ENCODE measurements at regions not wholly inside any gene's neighbourhood (a gene's known extent, or its start where the extent isn't known, plus 50 kb on each side); places are given as distances from the start of the nearest gene placed in this dataset.
"Not testable (repeated sequence)": the region's sequence is repeated elsewhere in the genome, so short reads cannot be mapped to it uniquely, and the experiment has no call there.

DNA sequence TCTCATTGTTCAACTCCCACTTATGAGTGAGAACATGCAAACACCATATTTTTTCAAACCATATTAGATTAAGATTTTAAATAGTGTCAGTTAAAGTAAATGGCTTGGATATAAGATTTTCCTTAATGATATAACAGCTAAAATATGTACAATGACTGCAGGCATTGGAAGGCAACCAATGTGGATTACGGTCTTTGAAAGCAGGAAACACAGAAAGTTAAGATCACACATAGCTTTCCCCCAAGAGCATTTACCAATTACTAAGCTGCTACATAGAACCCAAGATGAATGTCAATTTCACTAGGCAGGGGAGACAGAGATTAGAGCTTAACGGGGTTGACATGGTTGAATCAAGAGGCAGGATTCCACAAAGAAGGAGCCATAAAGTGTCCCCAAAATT is 173.2 kb upstream of the TRPC4 start:
- DNase-seq = no peak
- no peak for ATAC-seq
- intact Hi-C loops (cut with DNase I) = no loop called here

DNA sequence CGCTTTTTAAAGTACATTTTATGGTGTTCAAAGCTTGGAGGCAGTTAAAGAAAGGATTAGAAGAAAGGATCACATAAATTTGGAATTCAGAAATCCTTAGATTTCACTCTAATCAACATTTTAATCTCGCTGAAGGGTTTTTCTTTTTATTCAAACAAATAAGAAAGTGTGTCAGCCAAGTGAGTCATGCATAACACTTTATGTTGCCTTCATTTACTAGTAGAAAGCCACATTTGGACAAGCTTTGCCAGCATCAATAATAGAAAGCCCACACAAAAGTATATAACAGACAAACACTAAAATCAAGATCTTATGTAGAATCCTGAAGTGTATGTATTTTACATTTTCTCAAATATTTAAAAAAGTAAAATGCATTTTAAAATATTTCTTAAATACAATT is 154.9 kb upstream of the TRPC4 start:
- no peak for ATAC-seq
- intact Hi-C loops (cut with DNase I) = no loop called here
- no peak for DNase-seq

DNA sequence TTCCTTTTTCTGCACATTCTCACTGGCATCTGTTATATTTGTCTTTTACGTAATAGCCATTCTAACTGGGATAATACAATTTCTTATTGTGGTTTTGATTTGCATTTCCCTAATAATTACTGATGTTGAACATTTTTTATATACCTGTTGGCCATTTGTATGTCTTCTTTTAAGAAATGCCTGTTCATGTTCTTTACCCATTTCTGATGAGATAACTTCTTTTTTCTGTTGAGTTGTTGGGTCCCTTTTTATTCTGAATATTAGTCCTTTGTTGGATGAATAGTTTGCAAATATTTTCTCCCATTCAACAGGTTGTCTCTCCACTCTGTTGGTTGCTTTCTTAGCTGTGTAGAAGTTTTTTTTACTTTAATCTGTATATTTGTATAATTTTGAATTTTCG is 147.7 kb upstream of the TRPC4 start:
- intact Hi-C loops (cut with DNase I) = no loop called here
- DNase-seq (no peak), ATAC-seq (no peak)

DNA sequence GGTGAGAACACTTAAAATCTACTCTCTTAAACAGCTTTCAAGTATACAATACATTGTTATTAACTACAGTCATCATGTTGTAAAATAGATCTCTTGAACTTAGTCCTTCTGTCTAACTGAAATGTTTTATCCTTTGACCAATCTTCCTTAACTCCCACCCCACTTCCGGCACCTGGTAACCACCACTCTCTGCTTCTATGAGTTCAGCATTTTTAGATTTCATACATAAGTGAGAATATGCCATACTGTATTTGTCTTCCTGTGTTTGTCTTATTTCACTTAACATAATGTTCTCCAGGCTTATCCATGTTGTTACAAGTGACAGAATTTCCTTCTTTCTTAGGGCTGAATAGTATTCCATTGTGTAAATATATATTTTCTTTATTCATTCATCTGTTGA is 144.1 kb upstream of the TRPC4 start:
- intact Hi-C loops (cut with DNase I) = no loop called here
- no peak for ATAC-seq

DNA sequence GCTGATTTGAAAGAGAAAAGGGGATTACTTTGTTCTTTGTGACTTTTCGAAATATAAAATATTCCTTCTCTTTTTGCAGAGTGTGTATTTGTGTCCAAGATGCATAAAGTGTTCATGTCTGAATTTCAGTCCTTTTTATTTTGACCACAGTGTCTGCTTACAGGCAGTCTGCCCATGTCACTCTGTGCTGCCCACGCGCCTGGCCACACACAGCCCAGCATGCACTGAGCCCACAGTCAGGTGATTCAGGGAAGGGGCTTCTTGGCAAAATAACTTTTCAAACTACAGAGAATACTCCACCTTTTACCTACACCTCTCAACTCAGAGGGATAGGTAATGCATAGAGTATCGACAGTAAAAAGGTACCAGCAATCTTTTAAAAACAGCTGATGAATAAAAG is 142.5 kb upstream of the TRPC4 start:
- DNase-seq = no peak
- intact Hi-C loops (cut with DNase I) = no loop called here
- ATAC-seq = no peak

More for the DNA sequence above, 144.1 kb upstream of the TRPC4 start:
- DNase-seq = no peak

DNA sequence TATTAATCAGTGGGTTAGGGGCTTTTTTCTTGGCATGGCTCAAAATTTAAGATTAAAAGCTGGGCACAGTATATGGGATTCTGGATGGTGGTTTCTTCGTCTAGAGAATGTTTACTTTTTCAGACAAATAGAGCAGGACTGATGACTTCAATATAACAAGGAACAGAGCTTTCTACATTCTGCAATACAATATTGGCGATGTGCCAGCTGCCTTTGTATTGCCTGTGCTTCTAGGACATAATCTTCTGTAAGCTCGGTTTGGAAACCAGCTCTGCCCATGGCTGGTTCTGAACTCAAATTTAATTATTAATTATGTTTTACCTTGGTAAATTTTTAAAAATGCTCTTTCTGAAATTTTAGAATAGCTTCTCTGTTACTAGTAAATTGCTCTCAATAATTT is 139.1 kb upstream of the TRPC4 start:
- DNase-seq (no peak), ATAC-seq (no peak)
- intact Hi-C loops (cut with DNase I) = no loop called here

DNA sequence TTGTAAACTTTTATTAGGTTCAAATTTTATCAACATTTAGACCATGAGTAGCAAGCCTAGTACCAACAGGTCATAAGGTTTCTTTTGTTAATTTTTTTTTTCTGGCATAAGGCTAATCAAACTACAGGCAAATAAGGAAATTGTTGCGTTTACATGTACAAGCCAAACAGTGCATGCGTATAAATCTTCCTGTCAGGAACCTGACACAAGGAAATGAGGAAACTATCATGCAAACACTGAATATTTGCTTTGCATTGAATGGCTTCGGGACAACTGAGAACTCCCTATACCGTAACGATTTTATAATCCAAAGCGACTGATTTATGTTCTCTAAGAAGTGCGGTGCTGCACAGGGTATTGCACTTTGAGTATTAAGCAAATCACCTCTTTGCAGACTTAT is 133.0 kb upstream of the TRPC4 start:
- ATAC-seq (no peak), DNase-seq (no peak)
- intact Hi-C loops (cut with DNase I) = no loop called here

DNA sequence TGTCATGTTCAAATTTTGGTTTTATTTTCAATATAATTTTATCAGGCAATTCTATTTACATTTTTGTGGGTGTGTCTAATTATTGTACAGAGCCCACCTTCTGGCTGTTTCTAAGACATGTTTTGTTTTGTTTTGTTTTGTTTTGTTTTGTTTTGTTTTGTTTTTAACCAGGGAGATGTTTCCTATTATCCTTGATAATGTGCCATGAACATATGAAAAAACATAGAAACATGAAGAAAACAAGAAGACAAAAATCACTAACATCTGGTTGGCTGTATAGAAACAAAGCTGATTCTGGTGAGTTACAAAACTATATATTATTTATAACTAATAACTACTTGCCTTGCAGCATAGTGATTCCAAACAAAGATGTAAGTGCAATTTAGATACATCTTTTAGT is 128.1 kb upstream of the TRPC4 start:
- intact Hi-C loops (cut with DNase I) = no loop called here
- ATAC-seq (no peak), DNase-seq (no peak)

DNA sequence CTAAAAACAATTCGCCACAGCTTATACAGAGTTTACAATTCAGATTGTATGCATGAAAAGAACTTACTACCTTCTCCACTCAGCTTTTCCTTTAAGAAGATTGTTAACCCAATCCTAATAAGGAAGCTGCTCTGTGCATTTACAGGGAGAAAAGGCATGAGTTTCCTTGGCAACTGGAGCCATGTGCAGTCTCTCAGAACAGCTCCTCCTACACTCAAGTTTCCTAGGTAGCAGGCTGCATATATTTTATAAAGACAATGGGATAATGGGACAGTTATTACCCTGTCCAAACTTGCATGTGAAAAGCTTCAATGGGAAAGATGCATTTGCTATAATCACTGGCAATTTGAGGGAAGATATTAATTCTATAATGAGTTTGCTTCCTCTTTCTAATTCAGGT is 125.5 kb upstream of the TRPC4 start:
- DNase-seq (no peak), ATAC-seq (no peak)
- intact Hi-C loops (cut with DNase I) = no loop called here

DNA sequence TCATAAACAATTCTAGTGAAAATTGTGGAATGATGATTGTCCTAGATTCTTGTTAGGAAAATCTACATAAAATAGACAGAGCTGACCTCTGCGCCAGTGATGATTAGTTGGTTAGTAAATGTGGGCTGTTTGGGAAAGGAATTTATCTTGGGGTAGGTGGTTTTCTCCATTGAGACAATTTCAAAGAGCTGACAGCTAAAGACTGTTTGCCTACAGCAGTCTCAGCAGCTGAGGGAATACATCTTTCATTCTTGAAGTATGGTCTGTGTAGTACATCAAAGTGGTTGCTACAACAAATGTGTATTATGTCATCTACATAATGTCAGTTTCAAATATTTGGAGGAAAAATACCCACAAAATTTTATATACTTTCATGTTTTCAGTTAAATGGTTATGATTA is 117.2 kb upstream of the TRPC4 start:
- ATAC-seq (no peak), DNase-seq (no peak)
- intact Hi-C loops (cut with DNase I) = no loop called here

DNA sequence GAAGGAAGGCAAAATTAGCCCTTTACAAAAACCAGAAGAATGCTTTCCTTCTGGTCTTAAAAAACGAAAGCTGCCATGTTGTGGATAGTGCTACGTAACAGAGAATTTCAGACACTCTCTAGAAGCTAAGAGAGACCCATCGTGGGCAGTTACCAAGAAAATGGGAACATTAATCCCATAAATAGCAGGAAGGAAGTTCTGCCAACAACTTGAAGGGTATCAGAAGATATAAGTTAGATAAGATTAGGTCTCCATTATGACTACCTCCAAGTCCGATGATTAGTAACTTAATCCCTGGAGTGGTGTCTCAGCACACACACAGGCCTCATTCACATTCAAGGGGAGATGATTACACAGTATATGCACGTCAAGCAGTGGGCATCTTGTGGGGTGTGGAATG is 115.7 kb upstream of the TRPC4 start:
- DNase-seq = no peak
- intact Hi-C loops (cut with DNase I) = no loop called here
- ATAC-seq = no peak

DNA sequence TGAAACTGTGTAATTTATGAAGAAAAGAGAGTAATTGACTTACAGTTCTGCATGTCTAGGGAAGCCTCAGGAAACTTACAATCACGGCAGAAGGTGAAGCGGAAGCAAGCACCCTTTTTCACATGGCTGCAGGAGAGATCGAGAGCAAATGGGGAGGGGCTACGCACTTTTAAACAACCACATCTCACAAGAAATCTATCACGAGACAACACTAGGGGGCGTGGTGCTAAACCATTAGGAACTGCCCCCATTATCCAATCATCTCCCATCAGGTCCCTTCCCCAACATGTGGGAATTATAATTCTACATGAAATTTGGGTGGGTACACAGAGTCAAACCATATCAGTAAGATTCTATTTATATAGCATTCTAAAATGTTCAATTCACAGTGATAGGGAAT is 114.8 kb upstream of the TRPC4 start:
- intact Hi-C loops (cut with DNase I) = no loop called here
- ATAC-seq (no peak), DNase-seq (no peak)

DNA sequence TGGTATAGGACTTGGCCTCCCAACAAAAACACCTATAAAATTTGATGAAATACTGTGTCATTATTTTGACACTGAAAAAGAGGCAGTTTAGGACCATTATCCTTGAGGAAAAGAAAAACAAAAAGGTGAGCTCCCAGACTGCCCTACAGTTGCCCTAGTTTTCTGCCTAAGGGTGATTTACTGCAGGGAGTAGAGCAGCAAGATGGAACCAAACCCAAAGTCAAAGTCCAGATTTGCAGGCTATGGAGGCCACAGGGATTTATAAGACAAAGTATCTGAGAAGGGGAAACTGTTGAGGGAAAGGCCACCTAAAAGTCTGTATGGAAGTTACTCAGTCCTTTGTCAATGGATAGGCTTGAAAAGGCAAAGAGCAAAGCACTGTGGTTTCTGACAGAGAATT is 112.4 kb upstream of the TRPC4 start:
- intact Hi-C loops (cut with DNase I) = no loop called here

DNA sequence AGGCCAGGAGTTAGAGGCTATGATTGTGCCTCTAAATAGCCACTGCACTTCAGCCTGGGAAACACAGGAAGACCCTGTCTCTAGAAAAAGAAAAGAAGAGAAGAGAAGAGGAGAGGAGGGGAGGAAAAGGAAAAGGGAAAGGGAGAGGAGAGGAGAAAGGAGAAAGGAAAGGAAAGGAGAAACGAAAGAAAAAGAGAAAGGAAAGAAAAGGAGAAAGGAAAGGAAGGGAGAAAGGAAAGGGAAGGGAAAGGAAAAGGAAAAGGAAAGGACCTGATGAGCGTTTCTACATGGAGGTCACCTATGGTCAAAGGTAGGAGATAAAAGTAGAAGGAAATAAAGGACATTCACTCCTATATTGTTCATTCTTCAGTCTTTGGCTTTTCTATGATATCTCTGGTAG is 109.1 kb upstream of the TRPC4 start:
- no peak for DNase-seq
- ATAC-seq = no peak
- intact Hi-C loops (cut with DNase I) = no loop called here

More for the DNA sequence above, 112.4 kb upstream of the TRPC4 start:
- no peak for DNase-seq
- ATAC-seq = no peak

DNA sequence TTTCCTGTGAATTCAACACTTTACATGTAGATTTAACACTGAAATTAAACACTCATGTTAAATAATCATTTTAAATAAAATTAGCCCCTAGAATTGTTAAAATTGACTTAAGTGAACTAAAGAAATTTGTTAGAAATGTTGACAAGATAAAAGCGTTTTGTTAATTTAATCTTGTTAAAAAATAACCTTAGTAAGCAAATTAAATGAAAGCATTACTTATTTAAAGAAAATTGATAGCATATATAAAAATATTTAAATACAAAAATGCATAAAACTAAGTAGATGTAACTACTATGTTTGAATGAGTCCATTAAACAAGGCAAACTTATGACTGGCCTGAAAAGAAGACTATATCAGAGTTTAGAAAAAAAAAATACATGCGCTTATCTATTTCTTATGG is 99.0 kb upstream of the TRPC4 start:
- intact Hi-C loops (cut with DNase I) = no loop called here
- no peak for ATAC-seq
- no peak for DNase-seq

DNA sequence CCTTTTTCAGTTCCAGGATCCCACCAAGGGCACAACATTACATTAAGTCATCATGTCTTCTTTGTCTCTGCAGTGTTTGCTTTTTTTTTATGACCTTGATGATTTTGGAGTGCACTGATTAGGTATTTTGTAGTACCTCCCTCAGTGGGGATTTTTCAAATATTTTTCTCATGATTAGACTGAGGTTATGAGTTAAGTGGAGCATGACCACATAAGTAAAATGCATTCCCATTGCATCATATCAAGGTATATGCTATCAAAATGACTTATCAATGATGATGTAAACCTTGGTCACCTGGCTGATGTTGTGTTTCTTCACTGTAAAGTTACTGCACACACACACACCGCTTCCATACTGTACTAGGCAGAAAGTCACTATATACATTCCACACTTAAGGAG is 96.7 kb upstream of the TRPC4 start:
- DNase-seq (no peak), ATAC-seq (no peak)
- intact Hi-C loops (cut with DNase I) = no loop called here

DNA sequence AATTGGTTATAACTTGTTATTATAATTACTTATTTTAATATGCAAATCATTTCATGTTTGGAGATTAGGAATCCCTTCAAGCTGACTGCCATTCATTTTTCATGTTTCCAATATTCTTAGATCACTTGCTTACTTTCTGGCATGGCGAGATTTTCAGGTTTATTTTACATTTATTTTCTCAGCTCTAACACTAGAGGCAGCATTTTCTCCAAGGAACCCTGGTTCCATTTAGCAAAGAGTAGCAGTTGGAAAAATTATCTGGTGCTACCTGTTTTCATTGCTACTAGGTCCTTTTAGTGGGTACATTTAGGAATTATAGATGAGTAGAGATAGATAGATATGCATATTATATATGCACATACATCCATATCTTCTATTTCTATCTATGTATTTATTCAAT is 90.9 kb upstream of the TRPC4 start:
- no peak for DNase-seq
- intact Hi-C loops (cut with DNase I) = no loop called here
- no peak for ATAC-seq

DNA sequence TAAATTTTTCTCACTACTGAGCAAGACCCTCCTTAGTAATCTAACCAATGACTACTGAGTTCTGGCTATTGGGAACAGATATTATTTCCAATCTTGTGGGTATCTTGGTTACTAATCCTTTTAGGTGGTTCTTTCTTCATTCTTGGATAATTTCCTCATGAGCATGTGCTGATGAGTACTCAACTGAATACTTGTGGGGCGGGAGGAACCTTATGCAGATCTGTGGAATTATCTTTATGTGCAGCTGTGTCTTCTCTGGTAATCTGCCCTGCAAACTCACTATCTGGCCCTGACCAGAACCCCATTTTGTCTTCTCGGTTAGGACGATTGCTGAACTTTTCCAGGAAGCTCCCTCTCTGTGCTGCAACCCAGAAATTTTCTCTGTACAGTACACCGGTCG is 89.7 kb upstream of the TRPC4 start:
- DNase-seq = no peak
- no peak for ATAC-seq
- intact Hi-C loops (cut with DNase I) = no loop called here

DNA sequence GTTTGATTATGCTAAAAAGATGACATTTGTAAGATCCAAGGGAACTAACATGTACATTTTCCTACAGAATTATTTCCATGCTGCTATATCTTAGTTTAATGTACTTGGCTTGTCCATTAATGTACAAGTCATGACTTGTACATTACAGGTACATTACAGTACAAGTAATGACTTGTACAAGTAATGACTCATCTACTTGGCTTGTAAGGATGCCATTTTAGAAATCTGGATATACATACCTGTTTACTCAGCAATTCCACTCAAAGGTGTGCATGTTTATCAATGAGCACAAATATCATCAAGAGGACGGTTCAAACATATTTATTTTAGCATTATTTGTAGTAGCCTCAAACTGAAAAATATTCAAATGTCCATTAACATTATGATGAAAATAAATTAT is 87.0 kb upstream of the TRPC4 start:
- ATAC-seq (no peak), DNase-seq (no peak)
- intact Hi-C loops (cut with DNase I) = no loop called here

DNA sequence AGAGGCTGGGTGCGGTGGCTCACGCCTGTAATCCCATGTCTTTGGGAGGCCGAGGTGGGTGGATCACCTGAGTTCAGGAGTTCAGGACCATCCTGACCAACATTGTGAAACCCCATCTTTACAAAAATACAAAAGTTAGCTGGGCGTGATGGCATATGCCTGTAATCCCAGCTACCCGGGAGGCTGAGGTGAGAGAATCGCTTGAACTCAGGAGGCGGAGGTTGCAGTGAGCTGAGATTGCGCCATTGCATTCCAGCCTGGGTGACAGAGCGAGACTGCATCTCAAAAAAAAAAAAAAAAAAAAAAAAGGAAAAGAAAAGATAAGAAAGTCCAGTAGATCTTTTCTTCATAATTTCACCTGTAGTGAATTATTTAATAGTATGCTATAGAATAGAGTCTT is 85.0 kb upstream of the TRPC4 start:
- intact Hi-C loops (cut with DNase I); DNase-seq; ATAC-seq: not testable (repeated sequence)

DNA sequence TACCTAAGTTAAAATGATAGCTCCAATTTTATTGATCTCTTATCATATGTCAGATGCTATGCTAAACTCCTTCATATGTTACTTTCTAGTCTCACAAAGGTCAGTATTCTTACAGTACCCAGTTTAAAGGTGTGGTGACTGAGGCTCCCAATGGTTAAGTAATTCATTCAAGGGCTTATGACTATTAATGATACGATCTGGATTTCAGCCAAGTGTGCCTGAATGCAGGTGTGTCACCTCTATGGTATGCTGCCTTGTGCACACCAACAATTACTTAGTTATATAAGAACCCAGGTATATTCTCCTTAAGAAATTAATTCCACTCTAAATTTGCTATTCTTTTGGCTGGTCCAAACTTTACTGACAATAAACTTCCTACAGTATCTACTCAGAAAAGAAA is 84.6 kb upstream of the TRPC4 start:
- no peak for ATAC-seq
- no peak for DNase-seq
- intact Hi-C loops (cut with DNase I) = no loop called here

DNA sequence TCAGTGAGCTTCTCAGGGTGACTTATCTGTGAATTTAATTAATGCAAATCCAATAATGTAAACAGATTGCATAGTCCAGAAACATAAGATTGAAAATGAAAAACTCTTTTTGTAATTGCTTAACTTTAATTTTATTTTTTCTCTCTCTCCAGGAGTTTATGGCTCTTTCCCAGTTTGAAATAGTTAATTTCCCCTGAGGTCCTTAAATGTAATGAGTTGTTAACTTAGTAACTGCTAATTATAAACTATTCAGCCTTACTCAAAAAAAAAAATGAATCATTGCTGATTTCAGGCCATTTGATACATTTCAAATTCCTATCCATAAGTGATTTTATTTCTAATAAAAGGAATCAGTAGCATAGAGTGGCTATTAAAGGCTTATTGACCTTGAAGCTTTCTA is 84.1 kb upstream of the TRPC4 start:
- DNase-seq (no peak), ATAC-seq (no peak)
- intact Hi-C loops (cut with DNase I) = no loop called here

DNA sequence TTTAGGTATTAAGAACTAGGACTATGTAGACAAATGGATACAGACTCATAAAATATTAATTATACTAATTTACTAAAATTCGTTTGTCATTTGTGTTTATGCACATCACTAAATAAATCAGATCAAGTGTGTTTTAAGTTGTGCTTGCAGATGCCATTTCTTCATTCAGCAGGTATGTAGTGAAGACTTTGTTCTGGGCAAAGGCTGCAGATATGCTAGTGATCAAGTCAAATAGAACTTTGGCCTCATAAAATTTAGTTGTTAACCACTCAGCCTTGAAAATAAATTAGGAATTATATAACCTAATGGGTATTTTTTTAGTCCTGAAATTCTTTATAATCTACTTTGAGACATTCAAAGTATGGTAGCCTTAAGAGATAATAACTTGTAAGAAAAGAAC is 80.4 kb upstream of the TRPC4 start:
- DNase-seq (no peak), ATAC-seq (no peak)
- intact Hi-C loops (cut with DNase I) = no loop called here

Measured in left cardiac atrium (tissue), 4 donors.